ENCODE measurements at regions not wholly inside any gene's neighbourhood (a gene's known extent, or its start where the extent isn't known, plus 50 kb on each side); places are given as distances from the start of the nearest gene placed in this dataset.
A peak's percentile ranks its signal among the peaks of the same experiment; 100 is the strongest.
"Not testable (repeated sequence)": the region's sequence is repeated elsewhere in the genome, so short reads cannot be mapped to it uniquely, and the experiment has no call there.

GRCh38 chr5:158451203-158451992 lies 592.5 kb upstream of the CLINT1 start:
- no peak overlapping the region for H3K4me3 ChIP-seq
- H3K4me1 ChIP-seq (replicated peaks), result peaks cover 25% of the 10 kb centered on the region
- peak; percentile 69 to 83 for DNase-seq (ENCODE audit: low read depth in 1 of 2, low spot score in 2 of 2)
- H3K9me3 ChIP-seq (replicated peaks), result no peaks in the 10 kb centered on the region
- H3K27ac ChIP-seq, result peak overlapping the region; percentile 74
- no peaks in the 10 kb centered on the region for H3K27me3 ChIP-seq (replicated peaks)
- no peaks in the 10 kb centered on the region for H3K36me3 ChIP-seq

GRCh38 chr5:158450751-158451171 lies 591.8 kb upstream of the CLINT1 start:
- H3K4me1 ChIP-seq (replicated peaks), result peaks cover 23% of the 10 kb centered on the region
- DNase-seq (ENCODE audit: low read depth in 1 of 2, low spot score in 2 of 2), result peak in 1 of 2 experiments; percentile 85
- no peak overlapping the region for H3K4me3 ChIP-seq
- no peaks in the 10 kb centered on the region for H3K36me3 ChIP-seq
- H3K27ac ChIP-seq, result peak overlapping the region; percentile 74
- no peaks in the 10 kb centered on the region for H3K27me3 ChIP-seq (replicated peaks)
- no peaks in the 10 kb centered on the region; the same call in 1 of the 2 replicates for H3K9me3 ChIP-seq (replicated peaks)

- not testable (repeated sequence) for H3K4me3 ChIP-seq; H3K36me3 ChIP-seq; H3K27me3 ChIP-seq (replicated peaks); DNase-seq (ENCODE audit: low read depth in 1 of 2, low spot score in 2 of 2); H3K27ac ChIP-seq; H3K9me3 ChIP-seq (replicated peaks)
- H3K4me1 ChIP-seq (replicated peaks), result peaks cover 20% of the 10 kb centered on the region
These were observed 587.8 kb upstream of the CLINT1 start for GRCh38 chr5:158446761-158447160.

GRCh38 chr5:158439204-158439603 lies 580.3 kb upstream of the CLINT1 start:
- not testable (repeated sequence) for H3K27me3 ChIP-seq (replicated peaks); H3K27ac ChIP-seq; H3K9me3 ChIP-seq (replicated peaks); DNase-seq (ENCODE audit: low read depth in 1 of 2, low spot score in 2 of 2); H3K4me3 ChIP-seq; H3K36me3 ChIP-seq
- peaks cover 10% of the 10 kb centered on the region for H3K4me1 ChIP-seq (replicated peaks)

GRCh38 chr5:158436271-158437065 lies 577.5 kb upstream of the CLINT1 start:
- Histone ChIP-seq H3K27ac (no peak overlapping the region), H3K27me3 (replicated peaks) (no peaks in the 10 kb centered on the region), H3K36me3 (no peaks in the 10 kb centered on the region), H3K9me3 (replicated peaks) (no peaks in the 10 kb centered on the region), H3K4me3 (no peak overlapping the region), H3K4me1 (replicated peaks) (peaks cover 10% of the 10 kb centered on the region)
- DNase-seq (ENCODE audit: low read depth in 1 of 2, low spot score in 2 of 2), result no peak

GRCh38 chr5:158435161-158435616 lies 576.2 kb upstream of the CLINT1 start:
- DNase-seq (ENCODE audit: low read depth in 1 of 2, low spot score in 2 of 2), result no peak
- Histone ChIP-seq H3K27ac (no peak overlapping the region), H3K9me3 (replicated peaks) (no peaks in the 10 kb centered on the region), H3K4me1 (replicated peaks) (peaks cover 10% of the 10 kb centered on the region), H3K4me3 (no peak overlapping the region), H3K27me3 (replicated peaks) (no peaks in the 10 kb centered on the region), H3K36me3 (no peaks in the 10 kb centered on the region)

- no peak overlapping the region for H3K27ac ChIP-seq
These were observed 575.8 kb upstream of the CLINT1 start for GRCh38 chr5:158434749-158435148.

GRCh38 chr5:158433634-158434033 lies 574.7 kb upstream of the CLINT1 start:
- Histone ChIP-seq H3K4me1 (replicated peaks) (peaks cover 10% of the 10 kb centered on the region), H3K27me3 (replicated peaks) (no peaks in the 10 kb centered on the region), H3K4me3 (no peak overlapping the region), H3K27ac (no peak overlapping the region), H3K36me3 (no peaks in the 10 kb centered on the region), H3K9me3 (replicated peaks) (no peaks in the 10 kb centered on the region)
- DNase-seq (ENCODE audit: low read depth in 1 of 2, low spot score in 2 of 2), result no peak

More at GRCh38 chr5:158434749-158435148, 575.8 kb upstream of the CLINT1 start:
- Histone ChIP-seq H3K9me3 (replicated peaks) (no peaks in the 10 kb centered on the region), H3K4me3 (no peak overlapping the region), H3K27me3 (replicated peaks) (no peaks in the 10 kb centered on the region), H3K4me1 (replicated peaks) (peaks cover 10% of the 10 kb centered on the region), H3K36me3 (no peaks in the 10 kb centered on the region)
- no peak for DNase-seq (ENCODE audit: low read depth in 1 of 2, low spot score in 2 of 2)

- H3K4me1 ChIP-seq (replicated peaks), result peaks cover 10% of the 10 kb centered on the region
- no peaks in the 10 kb centered on the region for H3K27me3 ChIP-seq (replicated peaks)
- H3K27ac ChIP-seq, result no peak overlapping the region
- no peak for DNase-seq (ENCODE audit: low read depth in 1 of 2, low spot score in 2 of 2)
- H3K4me3 ChIP-seq, result no peak overlapping the region
- H3K36me3 ChIP-seq, result no peaks in the 10 kb centered on the region
- H3K9me3 ChIP-seq (replicated peaks), result no peaks in the 10 kb centered on the region
These were observed 572.6 kb upstream of the CLINT1 start for GRCh38 chr5:158431369-158432029.

GRCh38 chr5:158430798-158431167 lies 571.8 kb upstream of the CLINT1 start:
- H3K4me3 ChIP-seq, result no peak overlapping the region
- no peaks in the 10 kb centered on the region for H3K27me3 ChIP-seq (replicated peaks)
- peaks cover 10% of the 10 kb centered on the region for H3K4me1 ChIP-seq (replicated peaks)
- no peaks in the 10 kb centered on the region for H3K9me3 ChIP-seq (replicated peaks)
- DNase-seq (ENCODE audit: low read depth in 1 of 2, low spot score in 2 of 2), result no peak
- no peak overlapping the region for H3K27ac ChIP-seq
- H3K36me3 ChIP-seq, result no peaks in the 10 kb centered on the region

GRCh38 chr5:158430166-158430797 lies 571.3 kb upstream of the CLINT1 start:
- no peak for DNase-seq (ENCODE audit: low read depth in 1 of 2, low spot score in 2 of 2)

GRCh38 chr5:158429564-158429963 lies 570.6 kb upstream of the CLINT1 start:
- Histone ChIP-seq H3K36me3 (no peaks in the 10 kb centered on the region), H3K27ac (no peak overlapping the region), H3K9me3 (replicated peaks) (no peaks in the 10 kb centered on the region), H3K27me3 (replicated peaks) (no peaks in the 10 kb centered on the region), H3K4me3 (no peak overlapping the region), H3K4me1 (replicated peaks) (peaks cover under 1% of the 10 kb centered on the region; the same call in 1 of the 2 replicates)
- DNase-seq (ENCODE audit: low read depth in 1 of 2, low spot score in 2 of 2), result no peak

More at GRCh38 chr5:158430166-158430797, 571.3 kb upstream of the CLINT1 start:
- no peaks in the 10 kb centered on the region for H3K9me3 ChIP-seq (replicated peaks)
- no peaks in the 10 kb centered on the region for H3K27me3 ChIP-seq (replicated peaks)
- no peaks in the 10 kb centered on the region for H3K36me3 ChIP-seq
- H3K4me1 ChIP-seq (replicated peaks), result peaks cover 6% of the 10 kb centered on the region
- H3K4me3 ChIP-seq, result no peak overlapping the region
- no peak overlapping the region for H3K27ac ChIP-seq

- DNase-seq (ENCODE audit: low read depth in 1 of 2, low spot score in 2 of 2), result peak in 1 of 2 experiments; percentile 46
- no peaks in the 10 kb centered on the region for H3K27me3 ChIP-seq (replicated peaks)
- H3K27ac ChIP-seq, result peak overlapping the region; percentile 33
- H3K4me3 ChIP-seq, result no peak overlapping the region
- H3K9me3 ChIP-seq (replicated peaks), result no peaks in the 10 kb centered on the region
- H3K4me1 ChIP-seq (replicated peaks), result peaks cover 12% of the 10 kb centered on the region
- no peaks in the 10 kb centered on the region for H3K36me3 ChIP-seq
These were observed 564.8 kb upstream of the CLINT1 start for GRCh38 chr5:158423623-158424200.

Data from SJSA1 (cell line).